ENCODE measurements at regions not wholly inside any gene's neighbourhood (a gene's known extent, or its start where the extent isn't known, plus 50 kb on each side); places are given as distances from the start of the nearest gene placed in this dataset.

DNA sequence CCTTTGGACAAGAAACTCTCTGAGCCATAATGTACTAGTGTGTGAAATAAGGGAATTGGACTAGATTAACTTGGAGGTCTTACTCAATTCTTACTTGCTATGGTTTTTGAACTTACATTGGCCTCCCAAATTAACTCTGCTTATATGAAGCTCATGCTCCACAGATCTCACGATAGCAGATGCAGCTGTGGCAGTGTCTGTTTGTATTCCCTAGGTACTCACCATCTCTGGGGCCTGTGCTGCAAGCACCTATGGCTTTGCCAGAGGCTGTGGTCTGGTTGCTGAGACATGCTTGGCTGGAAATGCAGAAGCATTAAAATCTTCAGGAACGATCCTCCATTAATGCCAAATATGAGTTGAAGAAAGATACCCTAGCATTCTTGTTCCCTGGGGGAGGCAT is 112.8 kb downstream of the MSL3 start:
- H3K4me2 ChIP-seq (ENCODE audit: control insufficient read depth, extremely low read depth, insufficient read depth, low read depth, low read length) = no peak overlapping the region
- FAIRE-seq = no peak

DNA sequence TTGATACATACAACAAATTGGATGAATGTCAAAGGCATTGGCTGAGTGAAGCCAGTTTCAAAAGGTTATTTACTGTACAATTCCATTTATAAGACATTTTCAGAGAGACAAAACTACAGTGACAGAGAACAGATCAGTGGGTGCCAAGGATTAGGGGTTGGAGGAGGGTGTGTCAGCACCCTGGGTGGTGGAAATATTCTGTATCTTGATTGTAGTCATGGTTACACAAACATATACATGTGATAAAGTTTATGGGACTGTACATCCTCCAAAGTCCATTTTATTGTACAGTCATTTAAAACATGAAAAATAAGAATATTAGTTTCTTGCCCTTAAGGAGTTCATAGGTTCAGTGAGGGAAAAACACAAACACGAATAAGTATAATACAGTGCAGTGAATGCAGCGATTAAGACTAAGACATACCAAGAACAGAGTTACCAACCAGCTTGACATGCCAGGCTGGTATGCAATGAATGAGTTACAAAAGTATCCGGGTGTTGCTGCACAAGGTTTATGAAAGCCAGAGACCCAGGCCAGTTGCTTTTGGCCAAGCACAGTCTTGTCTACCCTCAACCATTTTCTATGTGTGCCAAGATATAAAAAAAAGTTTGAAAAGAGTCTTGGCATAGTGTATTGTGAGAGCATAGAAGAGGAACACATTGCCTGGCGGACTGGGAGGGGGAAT is 123.6 kb downstream of the MSL3 start:
- Histone ChIP-seq H3K79me2 (ENCODE audit: control insufficient read depth, insufficient read depth, low read length) (no peaks in the 10 kb centered on the region), H3K9me3 (ENCODE audit: control insufficient read depth, low read depth, low read length) (no peaks in the 10 kb centered on the region), H3K36me3 (ENCODE audit: control insufficient read depth in 2 of 2, extremely low read depth in 1 of 2, insufficient read depth in 2 of 2, low read length in 2 of 2) (no peaks in the 10 kb centered on the region), H3K27me3 (ENCODE audit: control insufficient read depth, extremely low read depth, insufficient read depth, low read length) (no peaks in the 10 kb centered on the region), H4K20me1 (ENCODE audit: control insufficient read depth, extremely low read depth, insufficient read depth, low read length) (no peaks in the 10 kb centered on the region), H3K4me1 (ENCODE audit: control insufficient read depth, extremely low read depth, insufficient read depth, low read length) (peaks cover 15% of the 10 kb centered on the region), H3K9me1 (ENCODE audit: control insufficient read depth, extremely low read depth, insufficient read depth, low read length) (no peaks in the 10 kb centered on the region), H3K4me2 (ENCODE audit: control insufficient read depth, extremely low read depth, insufficient read depth, low read depth, low read length) (peak overlapping the region; percentile 53), H3K9ac (ENCODE audit: control insufficient read depth, extremely low read depth, insufficient read depth, low read length) (no peak overlapping the region), H2AFZ (ENCODE audit: control insufficient read depth, low read length) (peak overlapping the region; percentile 32), H3K27ac (ENCODE audit: control insufficient read depth, insufficient read depth, low read length) (peak overlapping the region; percentile 36), H3K4me3 (ENCODE audit: control insufficient read depth in 2 of 3, extremely low read depth in 1 of 3, insufficient read depth in 2 of 3, low read depth in 1 of 3, low read length in 3 of 3) (no peak overlapping the region)
- peak; percentile 7 for DNase-seq (ENCODE audit: low read depth, low spot score)
- dilution Hi-C loops (cut with MboI; ENCODE audit: extremely low pct_ligation_motif_present, low sequenced_read_pairs) = no loop called here
- peak; percentile 26 for FAIRE-seq
- TF ChIP-seq, protein P1, sequence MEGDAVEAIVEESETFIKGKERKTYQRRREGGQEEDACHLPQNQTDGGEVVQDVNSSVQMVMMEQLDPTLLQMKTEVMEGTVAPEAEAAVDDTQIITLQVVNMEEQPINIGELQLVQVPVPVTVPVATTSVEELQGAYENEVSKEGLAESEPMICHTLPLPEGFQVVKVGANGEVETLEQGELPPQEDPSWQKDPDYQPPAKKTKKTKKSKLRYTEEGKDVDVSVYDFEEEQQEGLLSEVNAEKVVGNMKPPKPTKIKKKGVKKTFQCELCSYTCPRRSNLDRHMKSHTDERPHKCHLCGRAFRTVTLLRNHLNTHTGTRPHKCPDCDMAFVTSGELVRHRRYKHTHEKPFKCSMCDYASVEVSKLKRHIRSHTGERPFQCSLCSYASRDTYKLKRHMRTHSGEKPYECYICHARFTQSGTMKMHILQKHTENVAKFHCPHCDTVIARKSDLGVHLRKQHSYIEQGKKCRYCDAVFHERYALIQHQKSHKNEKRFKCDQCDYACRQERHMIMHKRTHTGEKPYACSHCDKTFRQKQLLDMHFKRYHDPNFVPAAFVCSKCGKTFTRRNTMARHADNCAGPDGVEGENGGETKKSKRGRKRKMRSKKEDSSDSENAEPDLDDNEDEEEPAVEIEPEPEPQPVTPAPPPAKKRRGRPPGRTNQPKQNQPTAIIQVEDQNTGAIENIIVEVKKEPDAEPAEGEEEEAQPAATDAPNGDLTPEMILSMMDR (optimal IDR thresholded peaks at IDR 0.05 in 1 of 3, IDR thresholded peaks at IDR 0.05 in 1 of 3, conservative IDR thresholded peaks at IDR 0.05 in 1 of 3; ENCODE audit: extremely low read depth in 1 of 3, insufficient read depth in 2 of 3, low read length in 3 of 3) = no peak
- no peak for TF ChIP-seq EZH2 (IDR thresholded peaks at IDR 0.05; ENCODE audit: low read length)

More for the DNA sequence above, 112.8 kb downstream of the MSL3 start:
- dilution Hi-C loops (cut with MboI; ENCODE audit: extremely low pct_ligation_motif_present, low sequenced_read_pairs) = no loop called here
- Histone ChIP-seq H3K79me2 (ENCODE audit: control insufficient read depth, insufficient read depth, low read length) (no peaks in the 10 kb centered on the region), H3K9me3 (ENCODE audit: control insufficient read depth, low read depth, low read length) (no peaks in the 10 kb centered on the region), H3K9ac (ENCODE audit: control insufficient read depth, extremely low read depth, insufficient read depth, low read length) (no peak overlapping the region), H3K4me3 (ENCODE audit: control insufficient read depth in 2 of 3, extremely low read depth in 1 of 3, insufficient read depth in 2 of 3, low read depth in 1 of 3, low read length in 3 of 3) (no peak overlapping the region), H3K4me1 (ENCODE audit: control insufficient read depth, extremely low read depth, insufficient read depth, low read length) (no peaks in the 10 kb centered on the region), H3K36me3 (ENCODE audit: control insufficient read depth in 2 of 2, extremely low read depth in 1 of 2, insufficient read depth in 2 of 2, low read length in 2 of 2) (no peaks in the 10 kb centered on the region), H4K20me1 (ENCODE audit: control insufficient read depth, extremely low read depth, insufficient read depth, low read length) (no peaks in the 10 kb centered on the region), H3K27me3 (ENCODE audit: control insufficient read depth, extremely low read depth, insufficient read depth, low read length) (no peaks in the 10 kb centered on the region), H2AFZ (ENCODE audit: control insufficient read depth, low read length) (no peak overlapping the region), H3K27ac (ENCODE audit: control insufficient read depth, insufficient read depth, low read length) (no peak overlapping the region), H3K9me1 (ENCODE audit: control insufficient read depth, extremely low read depth, insufficient read depth, low read length) (no peaks in the 10 kb centered on the region)
- DNase-seq (ENCODE audit: low read depth, low spot score) = no peak
- TF ChIP-seq EZH2 (IDR thresholded peaks at IDR 0.05; ENCODE audit: low read length) = no peak
- TF ChIP-seq, protein P1 (optimal IDR thresholded peaks at IDR 0.05 in 1 of 3, IDR thresholded peaks at IDR 0.05 in 1 of 3, conservative IDR thresholded peaks at IDR 0.05 in 1 of 3; ENCODE audit: extremely low read depth in 1 of 3, insufficient read depth in 2 of 3, low read length in 3 of 3) = no peak
